NOMO-1 (cell line): ENCODE measurements at regions not wholly inside any gene's neighbourhood (a gene's known extent, or its start where the extent isn't known, plus 50 kb on each side); places are given as distances from the start of the nearest gene placed in this dataset.
"Not testable (repeated sequence)": the region's sequence is repeated elsewhere in the genome, so short reads cannot be mapped to it uniquely, and the experiment has no call there.

Experiments
- DNase-seq, 2 experiments: peaks; one replicate each; lab custom pipeline; 2025; ENCODE audit not compliant: unreplicated experiment in 2 of 2; lab: John Stamatoyannopoulos, UW

GRCh38 chr5:167268337-167268736 lies 1023.1 kb upstream of the WWC1 start:
- DNase-seq: no peak

- no peak for DNase-seq
These were observed 1022.3 kb upstream of the WWC1 start for GRCh38 chr5:167269146-167269545.

DNA sequence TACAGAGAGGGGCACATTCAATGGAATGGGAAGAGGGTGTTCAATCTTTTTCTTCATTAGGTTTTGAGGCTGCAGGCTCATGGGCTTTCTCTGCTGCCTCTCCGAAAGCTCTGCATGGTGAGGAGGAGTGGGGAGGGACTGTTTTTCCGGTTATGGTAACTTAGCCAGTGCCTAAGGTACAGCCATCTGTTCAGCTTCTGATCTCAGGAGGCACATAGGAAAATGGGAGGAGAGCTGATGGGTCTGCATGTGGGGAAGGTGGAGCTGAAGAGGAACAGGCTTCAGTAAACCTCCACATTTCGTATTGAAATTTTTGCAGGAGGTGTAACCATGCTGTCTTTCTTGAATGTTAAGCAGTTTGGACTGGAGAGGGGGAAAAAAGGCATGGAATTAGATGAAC lies 1020.4 kb upstream of the WWC1 start:
- no peak for DNase-seq

DNA sequence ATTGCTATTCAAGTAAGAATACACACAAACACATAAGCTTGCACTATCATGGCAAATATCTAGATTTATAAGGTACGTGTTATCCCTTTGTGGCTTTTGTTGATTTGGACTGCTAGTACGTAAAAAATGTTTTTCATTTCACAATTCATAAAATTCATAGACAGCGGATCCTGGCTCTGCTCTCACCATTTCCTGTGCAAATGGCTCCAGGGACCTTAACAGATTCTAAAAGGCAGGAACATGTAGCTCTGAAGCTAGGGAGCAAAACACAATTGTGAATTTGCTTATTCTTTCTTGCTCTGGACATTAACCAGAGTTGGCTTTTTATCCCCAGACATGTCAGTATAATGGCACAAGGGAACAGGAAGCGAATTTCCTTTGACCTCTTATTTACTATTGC lies 1019.9 kb upstream of the WWC1 start:
- DNase-seq: no peak

DNA sequence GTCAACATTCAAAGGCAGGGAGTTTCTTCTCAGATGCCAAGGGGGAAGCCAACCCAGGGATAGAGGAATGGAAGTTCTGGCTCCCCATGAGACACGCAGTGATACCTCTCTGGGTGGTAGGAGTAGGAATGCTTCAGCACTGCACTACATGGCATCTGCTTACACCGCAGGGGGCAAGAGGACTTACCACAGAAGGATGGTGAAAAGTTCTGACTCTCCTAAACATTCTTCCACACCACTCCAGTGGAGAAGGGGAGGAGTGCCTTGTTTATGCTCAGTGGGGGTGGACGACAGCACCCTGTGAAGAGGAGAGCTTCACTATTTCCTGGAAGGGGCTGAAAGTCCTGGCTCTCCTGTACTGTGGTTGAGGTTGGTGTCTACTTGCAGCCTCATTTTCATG lies 1011.3 kb upstream of the WWC1 start:
- DNase-seq: no peak

GRCh38 chr5:167281925-167282324 lies 1009.5 kb upstream of the WWC1 start:
- DNase-seq: no peak

DNA sequence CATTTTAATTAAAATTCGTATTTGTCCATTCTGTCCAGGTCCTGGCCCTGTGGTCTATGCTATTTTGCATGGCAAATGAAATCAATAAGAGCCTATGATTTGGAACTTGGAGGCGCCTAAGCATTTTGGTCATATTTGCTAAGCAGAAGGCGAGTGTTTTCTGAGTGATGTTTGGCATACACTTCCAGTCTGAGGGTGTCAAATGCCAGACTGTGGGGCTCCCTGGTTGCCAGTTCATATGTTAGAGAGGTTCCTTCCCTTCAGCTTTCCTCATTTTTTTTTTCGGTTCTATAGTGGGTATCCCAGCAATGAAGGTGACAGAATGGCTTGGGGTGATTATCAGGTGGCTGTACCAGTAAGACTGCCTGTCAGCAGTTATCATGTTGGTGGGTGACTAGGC lies 1007.8 kb upstream of the WWC1 start:
- DNase-seq: no peak

DNA sequence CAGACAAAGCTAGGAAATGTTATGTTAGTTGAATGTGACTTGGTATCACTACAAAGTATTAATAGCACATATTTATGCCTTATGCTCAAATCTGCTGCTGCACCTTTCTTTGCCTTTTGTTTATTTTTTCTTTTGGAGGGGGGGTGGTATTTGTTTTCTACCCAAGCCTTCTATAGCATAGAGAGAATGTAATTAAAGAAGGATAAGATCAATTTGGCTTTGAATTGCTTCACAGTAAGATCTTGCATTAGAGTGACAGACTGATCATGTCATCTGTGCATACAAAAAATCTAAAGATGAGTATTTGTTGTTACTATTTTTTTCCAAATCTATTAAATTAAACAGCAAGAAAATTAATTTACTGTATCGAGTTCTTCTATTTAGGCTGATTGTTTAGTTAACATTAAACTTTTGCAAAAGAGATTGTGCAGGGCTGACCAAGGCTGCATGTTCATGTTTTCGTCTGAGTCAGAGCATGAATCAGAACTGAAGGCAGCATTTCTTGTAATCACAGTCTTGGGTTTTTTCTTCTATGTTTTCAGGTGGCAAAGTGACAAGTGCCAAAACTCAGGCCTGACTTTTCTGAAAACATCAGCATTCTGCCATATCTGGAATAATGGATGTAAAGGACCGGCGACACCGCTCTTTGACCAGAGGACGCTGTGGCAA lies 1007.1 kb upstream of the WWC1 start:
- DNase-seq: no peak

GRCh38 chr5:167285591-167285990 lies 1005.9 kb upstream of the WWC1 start:
- DNase-seq: no peak

DNA sequence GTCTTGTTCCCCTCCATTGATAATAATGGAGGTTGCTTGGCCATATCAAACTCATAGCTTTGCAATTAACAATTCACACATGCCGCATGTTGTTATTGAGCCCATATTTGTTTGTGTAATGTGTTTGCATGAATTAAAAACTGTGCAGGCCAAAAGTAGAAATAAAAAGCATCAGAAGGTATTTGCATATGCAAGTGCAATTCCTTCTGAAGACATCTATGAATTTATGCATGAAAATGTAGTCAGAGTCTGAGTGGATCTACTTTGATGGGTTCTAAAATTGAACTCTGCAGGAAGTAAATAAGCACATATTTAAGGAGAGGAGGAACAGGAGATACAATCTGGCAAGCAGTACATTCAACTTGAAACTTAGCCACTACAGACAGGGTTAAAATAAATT lies 1004.6 kb upstream of the WWC1 start:
- no peak for DNase-seq

GRCh38 chr5:167290478-167290877 lies 1001.0 kb upstream of the WWC1 start:
- no peak for DNase-seq

DNA sequence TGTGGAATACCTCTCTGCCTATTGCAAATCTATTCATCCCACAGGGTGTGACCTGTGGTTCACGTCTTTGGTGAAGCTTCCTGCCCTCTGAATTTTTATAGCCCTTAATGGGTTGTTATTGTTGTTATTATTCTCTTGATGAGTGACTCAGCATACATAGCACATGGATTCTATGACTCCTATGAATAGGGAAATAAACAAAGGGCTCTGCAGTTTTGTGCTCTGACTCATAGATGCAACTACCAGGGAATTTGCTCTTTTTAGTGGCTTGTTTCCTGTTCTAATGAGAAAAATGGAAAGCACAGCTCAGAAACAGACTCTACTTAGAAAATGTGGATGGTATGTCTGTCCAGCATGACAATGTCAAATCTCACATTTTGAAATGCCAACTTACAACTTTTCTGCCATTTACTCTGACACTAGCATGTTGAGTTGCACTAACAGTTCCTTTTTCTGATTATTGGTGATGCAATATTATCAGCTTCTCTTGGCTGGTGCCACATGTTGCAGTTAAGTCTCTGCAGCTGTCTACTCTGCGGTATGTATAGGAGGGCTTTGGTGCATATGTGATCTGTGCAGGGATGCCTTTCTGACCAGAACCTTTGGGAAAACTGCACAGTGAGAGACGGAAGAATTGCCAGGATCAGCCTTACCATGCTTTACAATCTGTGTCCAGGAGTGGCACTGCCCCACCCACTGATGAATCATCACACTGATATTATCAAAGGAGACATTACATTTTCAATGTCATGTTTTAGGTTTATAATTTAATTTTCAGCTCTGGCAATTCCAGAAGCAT lies 996.4 kb upstream of the WWC1 start:
- DNase-seq: no peak

GRCh38 chr5:167295681-167296005 lies 995.8 kb upstream of the WWC1 start:
- DNase-seq: no peak

- DNase-seq: no peak
These were observed 995.4 kb upstream of the WWC1 start for GRCh38 chr5:167296066-167296465.

- DNase-seq: no peak
These were observed 994.8 kb upstream of the WWC1 start for GRCh38 chr5:167296661-167297060.

DNA sequence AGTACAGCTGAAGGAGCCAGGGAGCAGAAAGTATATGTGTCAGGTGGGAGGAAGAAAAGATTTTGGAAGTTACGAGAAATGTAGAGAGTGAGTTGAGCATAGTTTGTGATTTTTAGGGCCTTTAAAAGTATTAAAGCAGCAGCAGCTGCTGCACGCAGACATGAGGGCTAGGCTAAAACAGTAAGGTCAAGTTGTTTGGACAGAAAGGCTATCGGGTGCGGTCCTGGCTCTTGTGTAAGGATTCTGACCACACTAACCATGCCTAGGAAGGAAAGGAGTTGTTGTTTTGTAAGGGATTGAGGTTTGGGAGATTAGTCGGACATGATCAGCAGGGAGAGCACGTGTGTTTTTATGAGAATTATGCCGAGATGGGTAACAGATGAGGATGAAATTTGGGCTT lies 991.6 kb upstream of the WWC1 start:
- DNase-seq: not testable (repeated sequence)

DNA sequence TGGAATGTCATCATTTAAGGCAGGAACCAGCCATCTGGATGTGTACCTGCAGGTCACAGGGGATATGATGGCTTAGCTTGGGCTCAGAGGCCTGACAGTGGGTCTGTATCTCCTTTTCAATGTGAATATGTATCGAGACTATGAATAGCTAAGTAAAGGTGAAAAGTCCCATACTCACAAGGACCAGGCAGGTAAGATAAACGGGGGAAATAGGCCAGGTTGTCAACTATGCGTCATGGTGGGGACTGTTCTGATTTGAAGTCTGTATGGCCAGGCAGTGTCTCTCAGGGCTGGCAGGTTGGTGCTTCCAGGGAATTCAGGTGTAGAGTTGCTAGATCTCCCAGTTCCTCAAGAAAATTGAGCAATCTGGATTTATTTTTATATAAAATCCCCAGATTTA lies 987.9 kb upstream of the WWC1 start:
- DNase-seq: no peak

GRCh38 chr5:167304834-167305469 lies 986.5 kb upstream of the WWC1 start:
- no peak for DNase-seq

DNA sequence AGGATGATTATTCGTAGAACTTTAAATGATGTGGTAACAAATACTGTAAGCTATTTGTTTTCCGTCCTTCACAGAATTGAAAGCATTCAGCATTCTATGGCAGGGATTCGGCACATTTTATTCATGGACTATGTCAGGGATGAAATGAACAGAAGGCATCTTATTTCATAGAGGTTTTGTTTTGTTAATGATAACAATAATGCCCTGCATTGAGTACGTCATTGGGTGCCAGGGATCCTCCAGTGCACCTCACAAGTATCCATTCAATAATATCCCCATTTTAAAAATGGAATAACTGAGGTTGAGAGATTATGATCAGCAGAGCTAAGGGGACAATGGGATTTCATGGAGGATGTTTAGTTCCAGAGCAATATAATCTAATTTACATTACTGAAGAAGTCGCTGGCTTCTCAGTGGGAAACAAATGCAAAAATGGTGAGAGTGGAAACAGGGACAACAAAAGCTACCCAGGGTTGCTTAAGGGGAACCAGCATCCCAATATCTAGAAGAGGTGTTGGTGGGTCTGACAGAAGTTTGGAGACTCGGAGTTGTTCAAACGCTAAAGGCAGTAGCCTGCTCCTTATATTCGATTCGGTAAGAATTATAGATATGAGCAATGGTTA lies 985.7 kb upstream of the WWC1 start:
- DNase-seq: no peak

DNA sequence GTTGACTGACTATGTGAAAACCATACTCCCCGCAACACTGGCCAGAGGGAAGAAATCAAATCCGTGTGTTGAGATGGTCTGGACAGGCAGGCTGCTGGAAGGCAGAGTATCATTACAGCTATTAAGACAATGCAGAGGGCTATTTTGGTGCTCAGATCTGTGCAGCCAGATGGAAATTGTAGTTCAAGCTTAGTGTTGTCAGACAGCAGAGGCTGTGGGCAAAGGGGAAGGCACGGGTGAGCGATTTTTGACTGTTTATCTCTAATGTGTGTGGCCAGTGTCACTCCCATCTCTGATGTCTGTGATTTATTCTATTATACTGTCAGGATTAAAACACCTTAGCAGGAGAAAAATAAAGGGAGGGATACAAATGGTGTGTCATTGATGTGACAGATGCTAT lies 984.4 kb upstream of the WWC1 start:
- no peak for DNase-seq

GRCh38 chr5:167308466-167308865 lies 983.0 kb upstream of the WWC1 start:
- no peak for DNase-seq
